ENCODE measurements at regions not wholly inside any gene's neighbourhood (a gene's known extent, or its start where the extent isn't known, plus 50 kb on each side); places are given as distances from the start of the nearest gene placed in this dataset.

DNA sequence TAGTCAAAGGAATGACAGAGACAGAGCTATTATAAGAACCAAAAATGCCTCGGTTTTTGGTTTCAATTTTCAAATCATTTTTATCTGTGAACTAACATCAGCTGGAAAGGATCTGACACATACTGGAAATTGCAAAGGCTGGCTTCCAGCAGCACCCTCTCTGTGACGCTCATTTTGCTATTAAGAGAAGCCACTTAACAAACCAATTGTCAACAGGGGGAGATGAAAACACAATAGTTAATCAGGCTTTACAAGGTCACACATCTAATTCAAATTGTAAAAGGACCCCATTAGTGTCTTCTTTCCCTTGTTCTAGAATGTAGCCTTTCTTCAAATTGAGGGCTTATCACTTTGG lies 160.5 kb downstream of the TFAP2B start:
- no peak for TF ChIP-seq RBBP5 (conservative IDR thresholded peaks at IDR 0.05)
- TF ChIP-seq YY1 (IDR thresholded peaks at IDR 0.05; ENCODE audit: low read depth, low read length), result no peak
- no peak for TF ChIP-seq CTCF (IDR thresholded peaks at IDR 0.05 in 2 of 3, conservative IDR thresholded peaks at IDR 0.05 in 1 of 3; ENCODE audit: control insufficient read depth in 2 of 3, extremely low read depth in 1 of 3, insufficient read depth in 1 of 3, low read depth in 3 of 3, low read length in 3 of 3)
- TF ChIP-seq PAX5 (IDR thresholded peaks at IDR 0.05; ENCODE audit: borderline replicate concordance, low read depth, low read length), result no peak
- no peak for TF ChIP-seq EP300 (IDR thresholded peaks at IDR 0.05; ENCODE audit: borderline replicate concordance in 1 of 2, control insufficient read depth in 1 of 2, low read depth in 2 of 2, low read length in 2 of 2)
- TF ChIP-seq SMC3 (IDR thresholded peaks at IDR 0.05; ENCODE audit: borderline replicate concordance, low read length), result no peak
- TF ChIP-seq SPI1 (IDR thresholded peaks at IDR 0.05; ENCODE audit: borderline replicate concordance, insufficient read depth, low read depth, low read length), result no peak
- no peak for TF ChIP-seq POLR2AphosphoS5 (IDR thresholded peaks at IDR 0.05; ENCODE audit: low read length)

All from GM12878 (cell line).